ENCODE measurements at regions not wholly inside any gene's neighbourhood (a gene's known extent, or its start where the extent isn't known, plus 50 kb on each side); places are given as distances from the start of the nearest gene placed in this dataset.

- Histone ChIP-seq H2AFZ (ENCODE audit: control insufficient read depth, low read depth, low read length) (no peak overlapping the region), H3K79me2 (ENCODE audit: control insufficient read depth, insufficient read depth, low read length) (no peaks in the 10 kb centered on the region), H3K27ac (ENCODE audit: control insufficient read depth, insufficient read depth) (no peak overlapping the region), H4K20me1 (ENCODE audit: control insufficient read depth, insufficient read depth) (no peaks in the 10 kb centered on the region), H3K4me1 (ENCODE audit: control insufficient read depth, insufficient read depth, low read length) (no peaks in the 10 kb centered on the region), H3K9me3 (replicated peaks; ENCODE audit: control insufficient read depth, insufficient read depth, low read length) (no peaks in the 10 kb centered on the region), H3K4me2 (ENCODE audit: control insufficient read depth, insufficient read depth) (no peak overlapping the region), H3K9ac (ENCODE audit: control insufficient read depth, insufficient read depth, low read length) (no peak overlapping the region), H3K4me3 (no peak overlapping the region), H3K36me3 (ENCODE audit: control insufficient read depth in 2 of 2, insufficient read depth in 2 of 2, low read length in 1 of 2) (no peaks in the 10 kb centered on the region), H3K27me3 (replicated peaks in 1 of 2; ENCODE audit: control insufficient read depth in 2 of 2, insufficient read depth in 2 of 2, low read length in 1 of 2) (no peaks in the 10 kb centered on the region)
- ChIA-PET CTCF (interaction anchor here (1.2 kb wide), 1 partner anchor 393 kb away, joined by 4 read pairs; no protein-coding TSS in a partner anchor), RAD21 (ENCODE audit: unreplicated experiment) (no interaction called here), SMC1A (ENCODE audit: uncharacterized antibody, unreplicated experiment) (no interaction called here), POLR2A (no interaction called here)
- no peak for TF ChIP-seq RFX5 (IDR thresholded peaks at IDR 0.05; ENCODE audit: low read depth, low read length)
- TF ChIP-seq FOS (IDR thresholded peaks at IDR 0.05; ENCODE audit: borderline replicate concordance, extremely low read depth, insufficient read length): no peak
- no peak for TF ChIP-seq SMAD5 (IDR thresholded peaks at IDR 0.05; ENCODE audit: low read depth)
- no peak for TF ChIP-seq ZNF622 (IDR thresholded peaks at IDR 0.05)
- TF ChIP-seq CUX1 (IDR thresholded peaks at IDR 0.05; ENCODE audit: insufficient replicate concordance, low read depth, low read length): no peak
- no peak for TF ChIP-seq NFYB (IDR thresholded peaks at IDR 0.05; ENCODE audit: insufficient read depth, low read depth, low read length)
- no peak for DNase-seq (ENCODE audit: low read depth, low spot score)
- intact Hi-C loops (cut with micrococcal nuclease; ENCODE audit: unreplicated experiment): no loop called here
- 0% methylated on average over 2 of the region's 2 CpGs for WGBS (ENCODE audit: insufficient coverage, insufficient replicate concordance, low lambda C conversion rate, missing lambda C conversion rate)
- BruUV-seq (replicated peaks): no TSS peak
- ATAC-seq: no peak
- FAIRE-seq: no peak
- in situ Hi-C loops (cut with MboI): no loop called here
Measured at GRCh38 chr2:66981074-66981473, 416.1 kb upstream of the ETAA1 start.

Measured in GM12878 (cell line).